Right cardiac atrium (tissue), 5 donors: ENCODE measurements at regions not wholly inside any gene's neighbourhood (a gene's known extent, or its start where the extent isn't known, plus 50 kb on each side); places are given as distances from the start of the nearest gene placed in this dataset.

ENCODE experiments used
- ATAC-seq, 2 donors: fragments of 200-7000 bp; cut with Tn5 transposase; one replicate each; pipeline versions ENCODE4 v1.8.0 to v1.9.1; 2020; ENCODE audit warnings: moderate library complexity in 2 of 2, mild to moderate bottlenecking in 1 of 2
- DNase-seq, 3 donors: peaks; one replicate each; pipeline ENCODE4 v3.0.0-alpha.2; 2020
- H3K27ac ChIP-seq: one replicate; pipeline ENCODE4 v1.5.1; 2013; ENCODE audit warnings: mild to moderate bottlenecking, low read length, control low read depth, moderate library complexity
- H3K27me3 ChIP-seq: one replicate; pipeline ENCODE4 v1.6.1; 2013; ENCODE audit not compliant: control insufficient read depth, insufficient read depth
- H3K4me1 ChIP-seq: one replicate; pipeline ENCODE4 v1.6.1; 2013; ENCODE audit warnings: low read length; ENCODE audit not compliant: control insufficient read depth, insufficient read depth
- H3K4me3 ChIP-seq: one replicate; pipeline ENCODE4 v1.5.1; 2013; ENCODE audit warnings: low read length, control low read depth
- H3K9me3 ChIP-seq: one replicate; pipeline ENCODE4 v1.6.1; 2013; ENCODE audit warnings: low read length; ENCODE audit not compliant: control insufficient read depth
- WGBS: extraction: QIAGEN DNeasy Blood & Tissue Kit; methylation state at CpG from one replicate; pipeline ENCODE4 v1.1.7; 2013; 5-methylcytosine and 5-hydroxymethylcytosine counted together
- intact Hi-C, 4 donors: fragments of 100-400 bp; cut with DNase I; formaldehyde crosslinking; loops; one replicate each; pipeline versions ENCODE4 v1.11.0 to v1.14.0; 2022 to 2023
- donor health status: healthy with polysubstance abuse.
- donor health status: DM: no; HTN: yes; CAD: no.
- donor health status: DM: no; HTN: no; CAD: no.
- donor health status: DM: no; HTN: yes; CAD: no; lungs with severe emphysema.
- donor health status: DM: yes; HTN: yes; CAD: no.

DNA sequence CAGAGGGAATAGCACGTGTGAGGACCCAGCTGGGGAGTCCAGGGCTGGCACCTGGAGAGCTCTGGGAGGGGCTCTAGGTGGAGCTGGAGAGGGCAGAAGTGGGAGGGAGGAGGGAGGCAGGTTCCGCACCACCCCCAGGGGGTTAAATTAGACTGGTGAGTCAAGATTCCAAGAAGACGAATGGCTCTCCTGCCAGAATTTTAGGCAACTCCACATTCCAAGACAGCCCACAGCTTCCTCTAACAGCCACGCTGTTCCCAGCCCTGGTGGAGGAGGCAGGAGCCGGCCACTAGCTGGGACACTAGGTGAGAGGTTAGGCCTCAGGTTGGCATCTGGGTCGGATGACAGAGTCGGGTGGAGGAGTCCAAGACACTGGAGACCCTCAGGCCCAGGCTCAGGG, 60.2 kb downstream of the TFAP2C start:
- ATAC-seq: peak in 1 of 2 donors; percentile 16
- DNase-seq: no peak
- intact Hi-C loops: no loop called here
- Histone ChIP-seq H3K27ac (no peak overlapping the region), H3K9me3 (no peaks in the 10 kb centered on the region), H3K27me3 (no peaks in the 10 kb centered on the region), H3K4me3 (no peak overlapping the region), H3K4me1 (no peaks in the 10 kb centered on the region)
- WGBS: 39% methylated on average over 7 of the region's 7 CpGs

DNA sequence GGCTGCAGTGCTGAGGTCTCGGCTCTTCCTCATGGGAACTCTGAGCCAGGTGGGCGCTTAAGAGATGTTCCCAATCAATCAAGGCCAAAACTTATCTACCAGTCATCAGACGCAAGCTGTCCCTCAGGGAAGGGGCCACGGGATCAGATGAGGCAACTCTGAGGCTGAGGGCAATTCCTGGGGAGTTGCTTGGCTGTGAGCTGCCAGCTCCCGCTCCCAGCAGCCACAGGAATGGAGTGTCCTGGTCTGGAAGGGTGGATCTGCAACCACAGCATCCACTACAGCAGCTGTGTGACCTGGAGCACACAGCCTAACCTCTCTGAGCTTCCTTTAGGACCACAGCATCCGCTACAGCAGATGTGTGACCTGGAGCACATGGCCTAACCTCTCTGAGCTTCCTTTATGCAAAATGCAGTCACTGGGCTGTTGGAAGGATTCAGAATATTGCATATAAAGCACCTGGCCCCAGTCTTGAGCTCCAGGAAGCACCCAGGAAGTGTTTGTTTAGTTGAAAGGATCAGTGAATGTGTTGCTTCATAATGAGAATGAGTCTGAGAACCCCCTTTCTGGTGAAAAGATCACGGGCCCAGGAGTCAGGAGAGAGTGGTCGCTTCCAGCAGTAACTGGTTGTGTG, 60.9 kb downstream of the TFAP2C start:
- Histone ChIP-seq H3K4me1 (no peaks in the 10 kb centered on the region), H3K4me3 (no peak overlapping the region), H3K27ac (no peak overlapping the region), H3K9me3 (no peaks in the 10 kb centered on the region), H3K27me3 (no peaks in the 10 kb centered on the region)
- no peak for ATAC-seq
- WGBS: 53% methylated on average over 8 of the region's 8 CpGs
- intact Hi-C loops: no loop called here
- DNase-seq: no peak

DNA sequence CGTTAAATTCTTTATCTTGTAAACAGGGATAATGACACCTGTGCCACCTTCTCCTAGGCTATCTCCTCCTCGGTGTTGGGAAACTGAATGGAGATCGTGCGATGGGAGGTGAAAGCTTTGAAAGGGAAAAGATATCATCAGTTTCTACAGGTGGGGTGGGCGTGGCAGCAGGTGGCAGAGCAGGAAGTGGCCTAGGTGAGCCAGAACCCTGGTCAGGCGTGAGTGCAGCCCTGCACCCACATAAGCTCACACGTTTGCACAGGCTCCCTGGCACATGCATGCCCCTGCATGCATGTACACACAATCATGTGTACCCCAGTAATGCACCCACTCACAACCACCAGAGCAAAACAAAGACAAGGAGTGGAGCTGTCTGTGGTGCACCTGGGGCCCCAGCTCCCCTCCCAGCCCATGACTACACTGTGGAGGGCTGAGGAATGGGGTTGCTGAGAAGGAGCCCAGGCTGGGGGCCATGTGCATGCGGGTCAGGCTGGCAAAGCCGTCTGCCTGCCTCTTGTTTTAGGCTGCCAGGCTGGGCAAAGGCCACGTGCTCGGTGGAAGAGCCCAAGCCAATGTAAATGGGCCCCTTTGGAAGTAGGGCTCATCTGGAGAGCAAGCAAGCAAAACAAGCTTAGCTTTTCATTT, 61.5 kb downstream of the TFAP2C start:
- Histone ChIP-seq H3K9me3 (no peaks in the 10 kb centered on the region), H3K4me3 (no peak overlapping the region), H3K27me3 (no peaks in the 10 kb centered on the region), H3K4me1 (no peaks in the 10 kb centered on the region), H3K27ac (no peak overlapping the region)
- ATAC-seq (no peak), DNase-seq (no peak)
- intact Hi-C loops: no loop called here
- 49% methylated on average over 11 of the region's 11 CpGs for WGBS

DNA sequence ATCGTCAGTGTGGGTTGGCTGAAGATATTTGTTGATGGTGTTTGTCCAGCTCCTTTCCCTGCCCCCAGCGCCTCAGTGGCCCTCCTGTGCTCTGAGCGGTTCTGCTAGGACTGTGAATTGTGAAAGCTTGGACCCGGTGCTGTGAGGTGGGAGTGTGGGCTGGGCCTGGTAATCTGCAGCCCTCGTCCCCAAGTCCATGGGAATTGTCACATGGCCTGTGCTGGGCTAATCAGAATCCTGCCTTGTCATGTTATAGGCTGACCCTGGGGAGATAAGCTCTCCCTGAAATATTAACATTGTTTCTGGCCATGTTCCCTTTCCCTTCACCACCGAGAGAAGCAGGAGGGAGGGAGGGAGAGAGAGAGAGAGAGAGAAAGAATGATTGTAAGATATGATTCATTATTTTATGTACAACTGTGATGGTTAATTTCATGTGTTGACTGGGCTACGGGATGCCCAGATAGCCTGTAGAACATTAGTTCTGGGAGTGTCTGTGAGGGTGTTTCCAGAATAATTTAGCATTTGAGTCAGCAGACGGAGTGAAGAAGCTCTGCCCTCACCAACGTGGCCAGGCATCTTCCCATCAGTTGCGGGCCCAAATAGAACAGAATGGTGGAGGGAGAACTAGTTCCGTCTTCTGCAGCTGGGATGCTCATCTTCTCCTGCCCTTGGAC, 62.4 kb downstream of the TFAP2C start:
- Histone ChIP-seq H3K4me1 (no peaks in the 10 kb centered on the region), H3K27me3 (no peaks in the 10 kb centered on the region), H3K4me3 (no peak overlapping the region), H3K27ac (no peak overlapping the region), H3K9me3 (no peaks in the 10 kb centered on the region)
- intact Hi-C loops: no loop called here
- no peak for DNase-seq
- ATAC-seq: no peak
- 52% methylated on average over 11 of the region's 11 CpGs for WGBS

DNA sequence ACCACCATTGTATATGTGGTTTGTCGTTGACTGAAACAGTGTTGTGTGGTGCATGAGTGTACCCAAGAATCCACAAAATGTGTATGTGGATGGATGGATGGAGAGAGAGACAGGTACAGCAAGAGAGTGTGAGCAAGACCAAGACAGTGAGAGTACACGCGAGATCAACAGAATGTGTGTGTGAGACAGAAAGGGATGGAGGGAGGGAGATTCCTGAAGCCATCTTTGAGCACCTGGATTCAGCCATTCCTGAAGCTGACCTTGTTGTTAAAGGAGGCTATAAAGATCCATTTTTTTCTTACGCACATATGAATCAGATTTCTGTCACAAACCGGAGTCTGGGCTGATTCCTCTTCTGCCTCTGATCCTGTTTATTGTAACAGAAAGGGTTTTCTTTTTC, 64.1 kb downstream of the TFAP2C start:
- Histone ChIP-seq H3K4me1 (no peaks in the 10 kb centered on the region), H3K27me3 (no peaks in the 10 kb centered on the region), H3K27ac (no peak overlapping the region), H3K9me3 (no peaks in the 10 kb centered on the region), H3K4me3 (no peak overlapping the region)
- intact Hi-C loops: no loop called here
- no peak for DNase-seq
- no peak for ATAC-seq
- WGBS: 93% methylated on average over 5 of the region's 5 CpGs

DNA sequence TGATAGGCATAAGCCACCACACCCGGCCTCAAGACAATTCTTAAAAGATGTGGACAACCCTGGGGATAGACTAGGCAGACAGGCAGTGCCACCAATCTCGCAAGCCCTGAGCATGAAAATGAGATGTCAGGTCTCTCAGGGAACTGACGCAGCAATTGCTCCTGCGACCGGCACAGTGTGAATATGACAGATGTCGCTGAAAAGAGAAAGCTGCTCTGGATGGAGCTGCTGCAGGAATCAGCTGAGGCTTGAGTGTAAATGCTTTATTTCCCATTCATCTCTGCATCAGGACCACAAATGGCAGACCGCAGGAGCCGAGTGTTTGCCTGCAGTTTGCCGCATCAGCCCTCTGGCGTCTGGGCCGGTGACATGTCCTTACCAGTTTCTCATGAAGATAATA, 68.4 kb downstream of the TFAP2C start:
- Histone ChIP-seq H3K27me3 (no peaks in the 10 kb centered on the region), H3K4me1 (no peaks in the 10 kb centered on the region), H3K27ac (no peak overlapping the region), H3K9me3 (no peaks in the 10 kb centered on the region), H3K4me3 (no peak overlapping the region)
- WGBS: 71% methylated on average over 11 of the region's 11 CpGs
- DNase-seq: no peak
- no peak for ATAC-seq
- intact Hi-C loops: no loop called here

DNA sequence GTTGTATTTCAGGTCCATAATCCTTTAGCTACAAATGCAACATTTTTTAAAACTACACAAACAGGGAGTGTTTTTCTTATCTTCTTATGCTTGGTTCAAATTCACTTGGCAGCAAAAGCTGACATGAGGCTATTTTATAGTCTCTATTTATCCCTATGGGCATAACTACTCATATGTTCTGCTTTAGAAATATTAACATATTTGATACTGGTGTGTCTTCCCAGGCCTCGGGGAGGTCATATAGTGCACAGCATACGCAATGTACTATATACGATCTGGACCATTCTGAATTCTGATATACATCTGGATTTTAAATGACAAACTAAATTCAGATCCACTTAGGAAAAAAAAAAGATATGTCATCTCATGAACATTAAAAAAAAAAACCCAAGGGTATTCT, 69.2 kb downstream of the TFAP2C start:
- no peaks in the 10 kb centered on the region for H3K27me3 ChIP-seq
- H3K4me3 ChIP-seq: no peak overlapping the region
- no peaks in the 10 kb centered on the region for H3K4me1 ChIP-seq
- ATAC-seq (no peak), DNase-seq (no peak)
- 74% methylated on average over 3 of the region's 3 CpGs for WGBS
- no peaks in the 10 kb centered on the region for H3K9me3 ChIP-seq
- H3K27ac ChIP-seq: no peak overlapping the region
- intact Hi-C loops: no loop called here

DNA sequence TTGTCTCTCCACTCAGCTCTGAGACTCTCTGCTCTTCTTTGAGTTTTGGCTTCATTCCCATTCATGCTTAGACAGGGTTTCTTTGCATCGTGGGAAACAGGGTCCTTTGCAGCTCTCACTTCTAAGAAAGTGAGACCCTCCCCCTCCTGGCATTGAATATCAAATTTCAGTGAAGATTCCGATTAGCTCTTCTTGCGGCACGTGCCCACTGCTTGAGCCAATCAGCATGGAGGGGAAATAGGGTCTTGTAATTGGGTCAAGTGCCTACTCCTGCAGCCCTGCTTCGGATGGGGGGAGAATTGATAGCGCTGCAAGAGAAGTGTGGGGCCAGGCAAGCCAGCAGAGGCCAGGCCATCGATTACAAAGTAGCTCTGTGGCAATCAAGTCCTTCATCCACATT, 69.6 kb downstream of the TFAP2C start:
- DNase-seq (no peak), ATAC-seq (no peak)
- intact Hi-C loops: no loop called here
- Histone ChIP-seq H3K27ac (no peak overlapping the region), H3K9me3 (no peaks in the 10 kb centered on the region), H3K4me1 (no peaks in the 10 kb centered on the region), H3K4me3 (no peak overlapping the region), H3K27me3 (no peaks in the 10 kb centered on the region)
- WGBS: 45% methylated on average over 7 of the region's 7 CpGs

DNA sequence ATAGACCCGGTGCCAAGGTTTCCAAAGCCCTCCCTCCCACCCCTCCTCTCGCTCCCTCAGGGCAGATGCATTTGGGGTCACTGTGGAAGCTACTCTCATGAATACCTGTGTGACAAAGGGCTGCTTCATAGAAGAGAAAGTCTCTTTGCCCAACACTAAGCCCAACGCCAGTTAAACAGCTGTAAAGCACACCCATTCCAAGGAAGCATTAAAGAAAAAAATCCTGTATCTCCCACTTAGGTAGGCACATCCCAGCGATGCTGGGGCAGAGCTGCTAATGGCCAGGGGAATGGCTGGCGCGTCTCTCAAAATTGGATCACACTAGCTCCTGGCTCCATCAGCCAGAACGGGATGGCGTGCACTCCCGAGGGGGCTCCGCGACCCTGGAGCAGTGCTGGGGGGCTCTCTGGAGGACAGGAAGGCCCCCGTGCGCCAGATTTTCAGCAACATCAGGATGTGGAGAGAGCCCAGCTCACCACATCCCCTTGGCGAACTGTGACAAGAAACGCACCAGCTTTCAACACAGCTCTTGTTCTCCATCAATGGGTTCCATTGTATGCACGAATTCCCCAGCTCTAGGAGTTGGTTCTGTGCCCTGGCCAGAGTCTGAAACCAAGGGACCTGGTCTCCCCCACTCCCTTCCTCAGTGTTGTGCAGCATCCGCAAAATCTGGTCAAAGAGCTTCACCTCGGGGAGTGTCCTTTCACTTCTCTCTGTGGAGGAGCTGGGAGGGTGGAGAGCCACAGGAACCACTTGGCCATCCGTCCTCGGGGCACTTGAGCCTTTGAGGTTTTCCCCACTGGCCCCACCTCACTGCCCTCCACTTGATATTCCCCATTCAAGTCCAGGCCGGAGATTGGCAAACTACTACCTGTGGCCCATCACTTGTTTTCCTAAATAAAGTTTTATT, 74.1 kb downstream of the TFAP2C start:
- Histone ChIP-seq H3K4me1 (no peaks in the 10 kb centered on the region), H3K9me3 (no peaks in the 10 kb centered on the region), H3K4me3 (no peak overlapping the region), H3K27ac (no peak overlapping the region), H3K27me3 (no peaks in the 10 kb centered on the region)
- 78% methylated on average over 21 of the region's 21 CpGs for WGBS
- DNase-seq (no peak), ATAC-seq (no peak)
- intact Hi-C loops: no loop called here

DNA sequence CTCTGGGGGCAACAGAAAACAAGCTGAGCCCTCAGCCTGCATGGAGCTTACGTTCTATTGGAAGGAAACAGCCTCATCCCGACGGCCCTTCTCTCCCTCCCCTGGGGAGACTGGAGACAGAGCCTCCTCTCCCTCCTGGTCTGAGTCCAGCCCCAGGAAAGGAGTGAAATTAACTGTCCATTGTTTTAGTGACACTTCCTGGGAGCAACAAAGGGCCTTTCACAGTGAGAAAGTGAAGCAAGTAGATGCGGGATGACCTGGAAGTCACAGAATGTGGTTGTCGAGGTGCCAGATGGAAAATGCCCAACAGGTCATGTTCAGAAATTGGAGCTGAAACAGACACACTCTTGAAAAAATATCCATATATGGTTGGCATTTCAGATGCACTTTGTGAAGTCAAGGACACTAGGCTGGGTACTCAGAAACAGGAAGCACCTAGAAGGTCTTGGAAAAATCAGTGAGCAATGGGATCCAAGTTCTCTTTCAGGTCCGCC, 77.8 kb downstream of the TFAP2C start:
- H3K4me3 ChIP-seq: no peak overlapping the region
- ATAC-seq (no peak), DNase-seq (no peak)
- H3K27ac ChIP-seq: no peak overlapping the region
- H3K9me3 ChIP-seq: no peaks in the 10 kb centered on the region
- H3K4me1 ChIP-seq: no peaks in the 10 kb centered on the region
- H3K27me3 ChIP-seq: no peaks in the 10 kb centered on the region
- WGBS: 70% methylated on average over 6 of the region's 6 CpGs
- intact Hi-C loops: no loop called here

DNA sequence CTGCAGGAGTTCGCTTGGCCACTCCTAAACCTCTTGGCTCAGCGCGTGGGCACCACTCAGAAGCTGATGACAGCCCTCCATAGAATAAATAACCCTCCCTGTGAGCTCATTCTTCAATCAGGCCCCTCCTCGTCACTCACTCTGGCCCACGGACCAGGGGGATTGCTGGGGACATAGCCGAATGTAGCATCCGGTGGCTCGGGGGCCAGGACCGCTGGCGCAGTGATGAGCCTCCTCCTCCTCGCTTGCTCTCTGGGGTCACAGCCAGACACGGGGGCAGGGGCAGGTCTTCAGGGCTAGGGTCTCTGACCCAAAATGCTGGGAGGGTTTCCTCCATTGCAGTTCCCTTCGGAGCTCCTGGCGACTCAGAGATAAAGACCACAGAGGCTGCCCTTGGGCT, 79.9 kb downstream of the TFAP2C start:
- DNase-seq (no peak), ATAC-seq (no peak)
- no peaks in the 10 kb centered on the region for H3K27me3 ChIP-seq

More for the DNA sequence above, 79.9 kb downstream of the TFAP2C start:
- Histone ChIP-seq H3K4me1 (no peaks in the 10 kb centered on the region), H3K27ac (no peak overlapping the region), H3K9me3 (no peaks in the 10 kb centered on the region), H3K4me3 (no peak overlapping the region)
- intact Hi-C loops: no loop called here
- 52% methylated on average over 14 of the region's 14 CpGs for WGBS
